PC-9 (cell line): ENCODE measurements at regions not wholly inside any gene's neighbourhood (a gene's known extent, or its start where the extent isn't known, plus 50 kb on each side); places are given as distances from the start of the nearest gene placed in this dataset.

Source experiments
- EZH2 ChIP-seq: fragments of 200-600 bp; sonication (generic); IDR thresholded peaks from 2 replicates; pipeline ENCODE4 v1.8.0; 2017; ENCODE audit warnings: antibody characterized with exemption, low read depth
- TF ChIP-seq, protein P1 (sequence below): fragments of 200-600 bp; sonication (generic); conservative IDR thresholded peaks from 2 replicates; pipeline ENCODE4 v1.6.1; 2017; ENCODE audit warnings: mixed run types, antibody characterized with exemption, mild to moderate bottlenecking, moderate library complexity

GRCh38 chr2:12819721-12820120 is 103.0 kb downstream of the TRIB2 start:
- TF ChIP-seq, protein P1, sequence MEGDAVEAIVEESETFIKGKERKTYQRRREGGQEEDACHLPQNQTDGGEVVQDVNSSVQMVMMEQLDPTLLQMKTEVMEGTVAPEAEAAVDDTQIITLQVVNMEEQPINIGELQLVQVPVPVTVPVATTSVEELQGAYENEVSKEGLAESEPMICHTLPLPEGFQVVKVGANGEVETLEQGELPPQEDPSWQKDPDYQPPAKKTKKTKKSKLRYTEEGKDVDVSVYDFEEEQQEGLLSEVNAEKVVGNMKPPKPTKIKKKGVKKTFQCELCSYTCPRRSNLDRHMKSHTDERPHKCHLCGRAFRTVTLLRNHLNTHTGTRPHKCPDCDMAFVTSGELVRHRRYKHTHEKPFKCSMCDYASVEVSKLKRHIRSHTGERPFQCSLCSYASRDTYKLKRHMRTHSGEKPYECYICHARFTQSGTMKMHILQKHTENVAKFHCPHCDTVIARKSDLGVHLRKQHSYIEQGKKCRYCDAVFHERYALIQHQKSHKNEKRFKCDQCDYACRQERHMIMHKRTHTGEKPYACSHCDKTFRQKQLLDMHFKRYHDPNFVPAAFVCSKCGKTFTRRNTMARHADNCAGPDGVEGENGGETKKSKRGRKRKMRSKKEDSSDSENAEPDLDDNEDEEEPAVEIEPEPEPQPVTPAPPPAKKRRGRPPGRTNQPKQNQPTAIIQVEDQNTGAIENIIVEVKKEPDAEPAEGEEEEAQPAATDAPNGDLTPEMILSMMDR = no peak
- TF ChIP-seq EZH2 = no peak
